CD4-positive, alpha-beta T cell treated with Interleukin-1 beta for 1 hour (primary cell): ENCODE measurements at regions not wholly inside any gene's neighbourhood (a gene's known extent, or its start where the extent isn't known, plus 50 kb on each side); places are given as distances from the start of the nearest gene placed in this dataset.
"Not testable (repeated sequence)": the region's sequence is repeated elsewhere in the genome, so short reads cannot be mapped to it uniquely, and the experiment has no call there.

Source experiments
- DNase-seq, 2 donors: peaks; one replicate each; pipeline ENCODE4 v3.0.0-alpha.2; 2020 to 2022

DNA sequence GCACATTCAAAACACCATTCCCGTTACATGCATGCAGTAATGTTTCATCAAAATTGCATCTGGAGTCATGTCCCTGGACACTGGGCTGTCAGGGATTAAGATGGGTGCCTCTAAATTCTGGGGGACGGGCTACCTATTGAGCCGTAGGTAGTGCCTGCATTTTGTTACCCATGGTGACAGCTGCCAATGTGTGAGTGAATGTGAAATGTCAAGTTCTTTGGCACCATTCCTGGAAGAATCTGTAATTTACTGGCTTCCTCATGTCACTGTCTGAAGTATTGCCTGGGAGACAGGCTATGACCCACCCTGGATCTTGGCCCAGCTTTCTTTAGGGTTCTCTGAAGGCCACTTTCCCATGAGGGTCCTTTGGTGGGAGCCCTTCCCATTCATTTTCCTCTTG is 266.1 kb downstream of the TSHZ3 start:
- no peak for DNase-seq

DNA sequence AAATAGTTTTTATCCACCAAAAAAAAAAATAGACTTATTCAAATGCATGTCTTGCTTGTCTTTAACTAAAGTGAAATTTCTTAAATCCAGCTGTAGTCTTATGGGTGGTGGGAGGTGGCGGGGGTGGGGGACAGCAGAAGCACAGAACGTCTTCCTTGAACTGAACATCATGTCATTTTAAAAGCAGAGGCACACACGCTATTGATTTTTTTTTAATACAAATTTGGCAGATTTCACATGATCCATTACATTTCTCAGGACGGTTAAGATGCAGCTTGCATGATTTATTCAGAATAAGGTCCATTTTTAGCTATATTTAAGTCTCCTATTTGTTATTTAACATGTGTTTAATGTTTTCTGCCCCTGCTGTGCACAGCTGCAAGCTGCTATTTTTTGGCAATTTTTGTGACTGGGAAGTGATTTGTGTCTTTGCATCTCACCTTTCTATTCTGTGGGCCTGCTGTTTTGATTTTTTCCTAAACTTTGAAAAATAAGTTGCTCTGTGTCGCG is 274.0 kb downstream of the TSHZ3 start:
- no peak for DNase-seq

DNA sequence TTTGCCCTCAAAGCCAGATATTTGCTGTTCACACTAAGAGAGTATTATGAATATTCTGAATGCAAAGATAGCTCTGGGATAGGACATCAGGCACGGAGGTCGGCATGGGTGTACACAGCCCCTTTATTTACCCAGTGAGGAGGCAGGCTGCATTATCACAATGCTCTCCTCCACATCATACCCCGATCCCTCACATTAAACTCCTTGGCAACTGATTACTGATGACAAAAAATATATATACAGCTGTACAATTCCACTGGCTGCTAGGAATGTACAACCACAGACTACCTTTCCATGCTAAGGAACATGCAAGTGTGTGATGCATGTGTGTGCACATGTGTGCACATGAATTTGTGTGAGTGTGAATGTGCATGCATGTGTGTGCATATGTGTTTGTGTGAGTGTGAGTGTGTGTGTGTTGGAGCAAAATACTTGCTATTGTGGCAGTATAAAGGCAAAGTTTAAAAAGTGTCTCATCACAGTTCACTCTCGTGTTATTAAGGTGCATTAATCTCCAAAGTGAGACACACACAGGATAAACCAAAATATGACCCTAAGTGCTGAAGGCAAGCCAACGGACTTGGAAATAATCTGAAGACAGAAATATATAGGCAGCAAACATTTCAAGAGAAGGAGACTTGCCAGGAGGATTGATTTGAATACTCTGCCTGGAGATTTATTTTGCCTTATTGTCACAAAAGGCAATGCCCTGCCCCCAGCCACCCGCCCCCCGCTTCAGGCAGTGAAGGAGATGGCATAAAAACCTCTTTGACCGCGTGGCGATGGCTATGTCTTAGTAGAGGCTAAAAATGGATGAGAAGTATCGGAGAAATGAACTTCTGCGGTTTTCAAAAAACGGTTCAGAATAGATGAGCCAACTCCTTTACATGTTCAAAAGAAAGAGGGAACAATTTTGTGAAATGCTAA is 274.8 kb downstream of the TSHZ3 start:
- DNase-seq, result no peak

DNA sequence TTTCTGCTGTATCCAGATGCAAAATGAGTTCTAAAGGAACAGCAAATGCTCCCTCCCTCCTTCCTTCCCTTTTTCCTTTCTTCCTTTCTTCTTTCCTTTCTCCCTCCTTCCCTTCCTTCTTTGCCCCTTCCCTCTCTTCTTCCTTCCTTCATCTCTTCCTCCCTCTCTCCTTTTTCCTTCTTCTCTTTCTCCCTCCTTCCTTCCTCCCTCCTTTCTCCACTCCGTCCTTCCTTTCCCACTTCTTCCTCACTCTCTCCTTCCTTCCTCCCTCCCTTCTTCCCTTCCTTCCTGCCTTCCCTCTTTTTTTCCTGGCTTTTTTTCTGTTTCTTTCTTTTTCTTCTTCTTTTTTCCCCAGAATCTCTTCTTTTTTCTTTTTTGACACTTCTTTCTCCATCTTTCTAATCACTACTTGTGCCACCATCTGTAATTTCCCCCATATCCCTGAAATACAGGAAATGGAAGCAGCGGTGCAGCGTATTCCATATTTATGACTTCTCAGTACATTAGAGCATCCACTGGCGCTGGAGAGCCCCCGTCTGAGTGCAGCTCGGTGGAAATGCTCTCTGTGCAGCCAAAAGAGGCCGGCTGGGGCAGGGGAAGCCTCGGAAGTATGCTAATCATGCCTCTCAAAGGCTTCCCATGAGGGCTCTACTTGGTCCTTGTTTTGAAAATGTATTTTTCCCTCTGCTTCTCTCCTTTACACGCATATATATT is 275.6 kb downstream of the TSHZ3 start:
- no peak for DNase-seq

DNA sequence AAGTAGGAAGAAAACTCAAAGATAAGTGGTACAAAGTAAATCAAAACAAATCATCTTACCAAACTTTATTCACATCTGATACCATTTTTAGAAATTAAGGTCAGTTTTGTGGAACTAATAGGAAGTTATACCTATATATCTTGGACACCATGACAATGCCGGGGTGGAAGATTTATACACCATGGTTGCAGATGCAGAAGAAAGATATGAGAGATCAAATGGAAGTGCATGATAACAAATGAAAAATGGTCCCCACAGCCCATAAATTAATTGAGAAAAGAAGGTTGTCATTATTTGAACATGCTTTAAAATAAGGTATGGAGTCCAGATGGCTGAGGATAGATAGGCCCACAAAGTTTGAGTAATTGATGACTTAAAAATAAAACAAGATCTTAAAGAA is 276.8 kb downstream of the TSHZ3 start:
- DNase-seq, result no peak

DNA sequence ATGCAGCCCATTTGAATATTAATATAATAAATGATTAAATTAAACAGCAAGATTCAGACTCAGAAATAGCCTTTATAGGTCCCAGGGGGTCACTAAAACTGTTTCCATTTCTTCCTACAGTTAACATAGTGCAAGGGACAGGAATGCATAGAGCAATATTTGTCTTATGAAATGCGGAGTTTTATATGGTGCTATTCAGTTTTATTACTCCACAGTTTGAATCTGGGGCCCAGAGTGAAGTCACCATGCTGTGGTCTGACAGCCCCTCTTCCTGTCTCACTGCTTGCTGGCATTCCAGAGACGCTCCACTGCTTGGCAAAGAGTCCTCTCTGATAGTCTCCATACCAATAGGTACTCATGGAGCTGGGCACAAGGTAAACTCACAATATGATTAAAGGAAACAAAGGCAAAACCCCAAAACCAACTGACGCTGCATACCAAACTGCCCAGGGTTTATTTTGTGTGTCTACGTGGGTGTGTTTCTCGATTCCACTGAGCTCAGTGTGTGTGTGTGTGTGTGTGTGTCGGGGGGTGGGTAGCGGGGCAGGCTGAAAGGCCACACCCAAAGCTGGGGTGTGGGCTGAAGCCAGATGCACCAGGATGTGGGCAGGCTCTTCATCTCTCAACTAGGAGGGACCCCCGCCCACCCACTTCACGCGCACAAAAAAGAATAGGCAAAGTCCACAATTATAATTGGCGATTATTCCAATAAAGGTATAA is 277.9 kb downstream of the TSHZ3 start:
- DNase-seq, result no peak

DNA sequence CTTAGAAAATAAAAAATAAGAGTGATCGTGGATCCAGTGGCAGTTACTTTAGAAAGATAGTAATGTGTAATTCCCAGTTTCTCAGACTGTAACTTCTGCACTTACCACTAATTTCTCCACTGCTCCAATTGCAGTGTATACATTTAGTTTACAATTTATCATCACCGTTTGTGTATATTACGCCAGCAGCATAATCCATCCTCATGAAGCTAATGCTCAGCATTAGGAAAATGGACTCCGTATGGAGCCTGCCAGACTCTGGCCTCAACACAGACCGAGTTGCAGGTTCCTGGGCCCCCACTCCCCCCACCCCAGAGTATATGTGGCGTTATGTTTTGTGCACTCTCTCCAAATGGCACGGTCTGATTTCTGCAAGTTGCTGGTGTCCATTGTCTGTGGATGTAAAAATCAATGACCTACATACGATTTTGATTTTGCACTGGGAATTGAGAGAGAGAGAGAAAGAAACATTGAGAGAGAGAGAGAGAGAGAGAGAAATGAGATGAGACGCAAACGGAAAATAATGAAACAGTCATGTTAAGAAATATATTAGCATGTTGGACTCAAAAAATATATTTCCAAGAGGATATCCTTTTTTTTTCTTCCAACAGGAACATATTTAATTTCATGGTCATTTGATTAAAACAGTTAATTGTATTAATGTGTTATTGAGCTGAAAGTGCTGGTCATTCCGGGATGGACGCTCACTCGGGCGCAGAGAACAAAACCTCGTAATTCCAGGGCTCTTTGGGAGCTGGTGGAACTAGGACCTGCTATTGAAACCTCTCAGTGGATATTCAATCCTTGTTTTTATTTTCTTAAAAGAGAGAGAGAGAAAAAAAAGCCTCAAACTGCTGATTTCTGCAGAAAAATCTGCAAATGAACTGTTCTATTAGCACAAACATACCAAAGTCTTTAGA is 278.8 kb downstream of the TSHZ3 start:
- DNase-seq, result no peak

DNA sequence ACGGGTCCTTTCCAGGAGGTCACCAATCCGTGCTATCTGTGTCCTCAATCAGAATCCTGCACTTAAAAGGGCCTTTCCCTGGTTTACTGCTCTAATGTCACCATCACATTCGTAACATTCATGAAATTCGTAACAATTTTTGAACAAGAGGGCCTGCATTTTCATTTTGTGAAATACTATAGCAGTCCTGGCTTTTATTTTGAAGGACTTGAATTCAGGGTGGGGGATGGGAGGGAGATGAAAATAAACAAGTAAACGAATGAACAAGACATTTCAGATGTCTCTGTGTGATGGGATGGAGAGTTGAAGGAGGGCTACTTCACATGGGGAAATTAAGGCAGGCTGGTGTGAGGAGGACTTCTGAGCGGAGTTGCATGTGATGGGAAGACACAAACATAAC is 281.0 kb downstream of the TSHZ3 start:
- DNase-seq, result no peak

DNA sequence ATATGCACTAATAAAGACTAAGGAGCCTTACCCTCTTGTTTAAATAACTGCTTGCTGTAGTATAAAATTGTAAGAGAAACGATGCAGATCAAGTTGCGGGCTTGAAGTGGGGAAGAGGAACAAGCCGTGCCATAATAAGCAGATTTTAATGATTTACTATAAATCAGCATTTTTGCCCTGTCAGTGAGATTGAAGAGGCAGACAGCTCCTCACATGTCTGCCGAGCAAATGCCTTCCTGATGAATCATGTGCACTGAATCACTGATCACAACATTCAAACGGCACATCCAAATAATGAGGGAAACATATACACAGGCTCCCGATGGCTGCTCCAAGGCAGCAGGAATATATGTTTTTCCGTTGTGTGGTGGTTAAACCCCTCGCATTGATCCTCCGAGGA is 282.9 kb downstream of the TSHZ3 start:
- no peak for DNase-seq

DNA sequence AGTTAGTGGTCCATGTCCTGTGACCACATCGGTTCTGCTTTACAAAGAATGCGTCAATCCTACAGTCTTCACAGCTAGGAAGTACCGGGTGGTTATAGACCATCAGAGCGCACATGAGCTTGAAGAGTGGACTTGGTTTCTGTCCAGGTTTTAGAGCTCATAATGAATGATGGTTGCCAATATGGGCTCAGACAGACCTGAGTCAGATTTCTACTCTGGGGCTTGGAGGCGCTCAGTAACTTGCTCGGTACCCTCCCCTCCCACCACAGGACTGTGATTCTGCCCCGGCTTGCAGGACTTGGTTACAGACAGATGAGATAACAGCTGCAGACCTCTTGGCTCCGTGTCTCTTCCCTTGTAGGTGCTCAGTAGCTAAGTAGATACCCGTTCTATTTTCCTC is 284.7 kb downstream of the TSHZ3 start:
- DNase-seq, result no peak

DNA sequence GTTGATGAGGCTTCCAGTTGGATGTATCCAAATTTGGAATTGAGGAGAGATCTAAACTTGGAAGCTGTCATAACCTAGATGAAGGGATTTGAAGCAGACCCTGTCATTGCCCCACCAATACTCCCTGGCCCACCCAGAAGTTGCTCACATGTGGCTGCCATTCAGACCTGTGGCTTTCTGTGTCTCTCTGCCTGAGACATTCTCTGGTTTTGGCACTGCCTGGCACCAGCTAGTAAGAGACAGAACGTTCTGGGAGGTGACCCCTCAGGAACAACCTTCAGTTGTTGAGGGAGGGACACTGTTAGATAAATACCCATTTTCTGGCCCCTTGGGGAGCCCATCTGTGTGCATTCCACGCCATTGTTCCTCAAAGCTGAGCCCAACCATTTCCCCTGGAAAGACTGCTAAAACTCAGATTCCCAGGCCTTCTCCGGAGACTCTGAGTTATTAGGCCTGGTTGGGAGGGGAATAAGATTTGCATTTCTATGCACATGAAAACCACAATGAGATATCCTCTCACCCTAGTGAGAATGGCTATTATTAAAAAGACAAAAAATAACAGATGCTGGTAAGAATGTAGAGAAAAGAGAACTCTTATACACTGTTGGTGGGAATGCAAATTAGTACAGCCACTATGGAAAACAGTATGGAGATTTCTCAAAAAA is 290.4 kb downstream of the TSHZ3 start:
- no peak for DNase-seq

DNA sequence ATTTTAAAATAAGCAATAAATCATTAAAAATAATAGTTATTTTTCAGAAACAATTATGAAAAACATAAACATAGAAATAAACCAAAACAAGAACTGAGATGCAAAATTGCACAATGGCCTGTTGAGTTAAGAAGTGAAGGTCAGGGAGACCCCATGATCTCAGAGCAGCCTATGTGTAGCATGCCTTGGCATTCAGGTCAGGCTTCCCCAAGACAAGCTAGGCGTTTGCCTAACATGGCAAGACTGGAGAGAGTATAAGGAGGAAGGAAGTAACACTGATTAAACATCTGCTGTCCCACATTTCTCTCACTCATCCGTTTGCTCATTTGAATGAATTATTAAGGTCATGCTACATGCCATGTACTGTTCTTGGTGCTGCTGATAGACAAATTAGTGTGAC is 291.8 kb downstream of the TSHZ3 start:
- no peak for DNase-seq

DNA sequence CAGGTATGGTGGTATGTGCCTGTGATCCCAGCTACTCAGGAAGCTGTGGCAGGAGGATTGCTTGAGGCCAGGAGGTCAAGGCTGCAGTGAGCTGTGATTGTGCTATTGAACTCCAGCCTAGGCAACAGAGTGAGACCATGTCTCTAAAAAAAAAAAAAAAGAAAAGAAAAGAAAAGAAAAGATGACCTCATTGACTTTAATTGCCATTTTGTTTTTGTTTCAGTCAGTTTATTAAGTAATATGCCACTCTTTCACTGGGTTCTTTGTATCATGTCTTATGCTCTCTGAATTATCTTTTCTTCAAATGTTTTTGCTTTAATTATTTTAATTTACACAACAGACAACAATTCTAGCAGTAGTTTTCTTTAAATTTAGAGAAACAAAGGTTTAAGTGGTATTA is 293.8 kb downstream of the TSHZ3 start:
- DNase-seq, result no peak

DNA sequence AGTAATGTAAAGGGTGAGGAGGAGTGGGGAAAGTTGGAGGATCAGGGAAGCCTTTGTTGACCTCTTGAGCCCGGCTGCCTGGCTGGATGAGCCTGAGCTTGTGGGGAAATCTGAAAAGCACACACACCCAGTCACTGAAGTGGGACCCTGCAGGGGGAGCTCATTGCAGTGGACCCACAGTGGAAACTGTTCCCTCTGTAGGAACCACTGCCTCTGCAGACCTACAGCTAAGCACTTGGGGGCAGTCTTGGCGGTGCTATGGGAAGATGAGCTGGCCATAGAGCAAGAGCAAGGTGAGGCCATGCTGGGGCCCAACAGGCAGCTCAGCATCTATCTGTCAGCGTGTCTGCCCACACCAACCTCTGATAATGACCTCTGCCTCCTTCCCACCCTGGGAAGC is 294.8 kb downstream of the TSHZ3 start:
- peak; percentile 15 to 29 for DNase-seq

DNA sequence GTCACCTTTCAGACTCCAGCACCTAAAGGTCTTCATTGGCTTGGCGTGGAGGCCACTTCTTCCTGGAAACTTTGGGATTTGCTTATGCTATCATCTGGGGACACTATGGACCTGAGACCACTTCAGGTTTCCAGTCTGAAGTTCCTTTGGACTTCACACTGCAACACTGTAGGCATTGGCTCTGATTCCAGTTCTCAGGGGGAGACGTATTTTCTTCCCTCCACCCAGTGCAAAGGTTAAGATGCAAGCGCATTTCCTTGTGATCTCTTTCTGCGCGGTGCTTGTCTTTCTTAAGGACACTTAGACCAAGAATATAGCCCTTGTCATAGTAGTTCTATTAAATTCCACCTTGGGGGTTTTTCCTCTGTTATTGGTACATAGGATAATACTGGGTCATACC is 299.8 kb downstream of the TSHZ3 start:
- no peak for DNase-seq

DNA sequence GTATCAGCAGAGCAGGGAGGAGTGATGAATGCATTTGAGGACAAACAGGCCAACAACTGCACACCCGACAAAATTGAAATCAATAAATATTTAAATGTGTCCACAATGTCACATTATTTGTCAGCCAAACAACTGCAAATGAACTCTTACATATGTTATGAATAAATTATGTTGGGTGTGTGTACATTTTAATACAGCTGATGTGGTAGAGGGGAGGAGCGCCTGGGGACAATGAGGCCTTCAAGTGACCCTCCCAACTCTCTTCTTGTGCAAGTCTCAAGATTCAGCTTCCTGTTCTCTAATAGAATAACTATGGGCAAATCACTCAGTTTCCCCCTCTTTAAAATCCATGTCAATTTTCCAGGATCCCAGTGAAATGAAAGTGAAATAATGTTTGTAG is 303.2 kb downstream of the TSHZ3 start:
- DNase-seq, result no peak

DNA sequence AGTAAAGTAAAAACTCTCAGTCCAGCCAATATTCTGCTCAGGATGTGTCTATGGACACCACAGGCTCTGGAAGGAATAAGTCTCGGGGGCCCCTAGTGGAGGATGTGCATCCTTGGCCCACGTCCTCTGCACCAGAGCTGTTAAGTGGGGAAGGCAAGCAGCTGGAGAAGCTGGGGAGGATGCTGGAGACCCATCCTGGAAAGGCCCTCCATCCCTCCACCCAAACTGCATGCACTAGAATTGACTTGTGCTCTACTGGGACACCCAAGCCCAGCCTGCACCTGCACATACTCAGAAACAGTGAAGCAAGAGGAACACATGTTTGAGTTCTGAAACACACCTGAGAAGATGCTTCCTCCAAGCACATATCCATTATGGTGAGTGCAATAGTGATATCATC is 307.8 kb downstream of the TSHZ3 start:
- DNase-seq, result no peak

DNA sequence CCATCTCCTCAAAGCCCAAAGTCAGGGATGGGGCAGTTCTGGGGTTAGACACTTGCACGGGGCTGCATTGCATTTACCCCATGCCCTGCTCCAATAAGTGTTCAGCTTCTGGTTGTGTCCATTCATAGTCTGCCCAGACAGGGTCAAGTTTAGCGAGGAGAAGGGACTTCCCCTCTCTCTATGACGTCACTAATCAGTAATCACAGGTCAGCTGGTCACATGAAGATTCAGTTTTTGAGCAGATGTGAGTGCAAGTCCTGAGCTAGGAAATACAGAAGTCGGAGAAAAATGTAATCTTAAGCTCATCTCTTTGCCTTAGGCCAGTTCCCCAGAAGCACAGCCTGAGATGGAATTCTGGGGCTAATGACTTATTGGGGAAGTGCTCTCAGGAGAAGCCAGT is 310.1 kb downstream of the TSHZ3 start:
- no peak for DNase-seq

DNA sequence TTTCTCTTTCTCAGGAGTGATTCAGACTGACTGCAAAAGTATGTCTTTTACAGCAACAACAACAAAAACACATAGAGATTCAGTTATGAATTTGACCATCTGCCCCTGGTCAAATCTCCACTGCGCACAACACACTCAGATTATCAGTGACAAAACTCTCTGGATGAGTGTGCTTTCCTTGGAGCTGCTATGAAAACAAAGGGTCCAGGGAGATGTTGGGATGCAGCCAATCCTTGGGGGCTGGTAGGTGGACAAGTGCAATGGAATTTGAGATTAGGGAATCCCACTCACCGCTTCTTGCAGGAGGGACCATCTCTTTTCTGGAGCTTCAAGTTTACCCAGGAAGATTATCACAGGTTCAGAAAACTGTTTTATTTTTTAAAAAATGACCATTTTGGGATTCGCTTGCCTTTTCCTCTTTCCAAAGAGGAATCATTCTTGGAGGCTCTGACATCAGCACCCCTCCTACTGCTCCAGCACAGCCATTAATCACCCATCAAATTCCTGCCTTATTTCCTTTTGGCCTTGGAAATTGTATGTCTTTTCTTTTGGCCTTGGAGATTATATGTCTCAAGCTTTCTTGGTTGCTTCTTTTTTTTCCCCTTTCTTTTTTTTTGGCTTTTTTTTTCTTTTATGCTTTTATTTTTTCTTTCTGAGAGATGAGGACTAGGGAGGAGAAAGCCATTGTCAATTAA is 311.8 kb downstream of the TSHZ3 start:
- DNase-seq, result no peak

DNA sequence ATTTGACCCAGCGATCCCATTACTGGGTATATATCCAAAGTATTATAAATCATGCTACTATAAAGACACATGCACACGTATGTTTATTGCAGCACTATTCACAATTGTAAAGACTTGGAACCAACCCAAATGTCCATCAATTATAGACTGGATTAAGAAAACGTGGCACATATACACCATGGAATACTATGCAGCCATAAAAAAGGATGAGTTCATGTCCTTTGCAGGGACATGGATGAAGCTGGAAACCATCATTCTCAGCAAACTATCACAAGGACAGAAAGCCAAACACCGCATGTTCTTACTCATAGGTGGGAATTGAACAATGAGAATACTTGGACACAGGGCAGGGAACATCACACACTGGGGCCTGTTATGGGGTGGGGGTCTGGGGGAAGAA is 317.8 kb downstream of the TSHZ3 start:
- not testable (repeated sequence) for DNase-seq

DNA sequence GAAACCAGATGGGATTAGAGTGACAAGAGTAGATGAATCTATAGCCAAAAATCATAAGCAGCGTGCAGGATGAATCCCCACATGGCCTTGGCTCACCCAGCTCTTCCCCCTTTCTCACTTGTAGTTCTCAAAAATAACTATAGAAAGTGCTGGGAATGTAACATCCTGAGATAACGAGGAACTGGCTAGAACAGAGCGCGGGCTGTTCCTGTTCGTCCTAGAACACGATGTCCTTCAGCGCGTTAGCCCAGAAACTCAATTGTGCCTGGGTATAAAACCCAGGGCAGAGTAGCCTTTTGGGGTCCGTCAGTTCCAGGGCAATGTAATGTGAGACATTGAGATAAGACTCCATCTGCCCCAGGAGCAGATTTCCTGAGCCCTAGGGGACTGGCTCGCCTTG is 326.2 kb downstream of the TSHZ3 start:
- DNase-seq, result no peak
